Ishikawa (cell line): ENCODE measurements at regions not wholly inside any gene's neighbourhood (a gene's known extent, or its start where the extent isn't known, plus 50 kb on each side); places are given as distances from the start of the nearest gene placed in this dataset.

ENCODE experiments used
- CEBPB ChIP-seq: IDR thresholded peaks from 2 replicates; pipeline ENCODE4 v1.6.1; 2012
- CREB1 ChIP-seq: IDR thresholded peaks from 2 replicates; pipeline ENCODE4 v1.6.1; 2012; ENCODE audit warnings: low read depth
- EGR1 ChIP-seq: IDR thresholded peaks from 2 replicates; pipeline ENCODE4 v1.6.1; 2012
- EP300 ChIP-seq: IDR thresholded peaks from 2 replicates; pipeline ENCODE4 v1.6.1; 2012; ENCODE audit warnings: borderline replicate concordance
- FOXM1 ChIP-seq: IDR thresholded peaks from 2 replicates; pipeline ENCODE4 v1.6.1; 2012; ENCODE audit warnings: low read depth, borderline replicate concordance
- NFIC ChIP-seq: IDR thresholded peaks from 2 replicates; pipeline ENCODE4 v1.6.1; 2012
- RAD21 ChIP-seq: IDR thresholded peaks from 2 replicates; pipeline ENCODE4 v1.6.1; 2012; ENCODE audit warnings: low read depth
- REST ChIP-seq: IDR thresholded peaks from 2 replicates; pipeline ENCODE4 v1.6.1; 2012; ENCODE audit warnings: low read depth, mild to moderate bottlenecking
- TAF1 ChIP-seq: IDR thresholded peaks from 2 replicates; pipeline ENCODE4 v1.6.1; 2012; ENCODE audit warnings: low read depth, mild to moderate bottlenecking
- TCF12 ChIP-seq: IDR thresholded peaks from 2 replicates; pipeline ENCODE4 v1.6.1; 2012; ENCODE audit warnings: low read depth
- TEAD4 ChIP-seq: IDR thresholded peaks from 2 replicates; pipeline ENCODE4 v1.6.1; 2012
- USF1 ChIP-seq: IDR thresholded peaks from 2 replicates; pipeline ENCODE4 v1.6.1; 2012
- YY1 ChIP-seq: IDR thresholded peaks from 2 replicates; pipeline ENCODE4 v1.6.1; 2012; ENCODE audit warnings: low read depth
- ZBTB7A ChIP-seq: IDR thresholded peaks from 2 replicates; pipeline ENCODE4 v1.6.1; 2012; ENCODE audit warnings: low read depth
- TF ChIP-seq, protein P1 (sequence below): IDR thresholded peaks from 2 replicates; pipeline ENCODE4 v1.6.1; 2012

- TF ChIP-seq NFIC (no peak), USF1 (no peak), YY1 (no peak), FOXM1 (no peak)
These were observed 331.5 kb downstream of the HRH4 start for GRCh38 chr18:24791751-24792545.

- no peak for TF ChIP-seq ZBTB7A
- TF ChIP-seq REST, result peak; percentile 67
These were observed 333.3 kb downstream of the HRH4 start for GRCh38 chr18:24793742-24794141.

DNA sequence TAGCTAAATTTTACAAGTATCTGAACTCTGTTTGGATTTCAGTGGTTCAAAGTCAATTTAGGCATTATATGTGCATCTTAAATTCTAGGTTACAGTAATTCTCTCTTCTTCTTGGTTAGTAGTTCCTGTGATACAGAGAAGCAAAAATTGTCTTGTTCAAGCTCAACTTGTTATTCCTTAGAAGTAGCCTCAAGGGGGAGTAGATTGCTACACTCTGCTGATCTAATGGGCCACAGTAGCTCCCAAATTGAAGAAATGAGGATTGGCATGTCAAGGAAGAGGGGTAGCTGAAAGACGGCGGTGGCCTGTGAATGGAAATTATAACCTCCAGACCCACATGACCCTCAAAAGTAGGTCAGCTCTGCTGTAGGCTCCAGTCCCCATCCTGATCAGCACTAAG is 334.7 kb downstream of the HRH4 start:
- no peak for TF ChIP-seq EP300
- no peak for TF ChIP-seq NFIC
- no peak for TF ChIP-seq REST
- TF ChIP-seq TEAD4, result no peak
- TF ChIP-seq YY1, result no peak
- TF ChIP-seq CEBPB, result no peak
- TF ChIP-seq, protein P1, sequence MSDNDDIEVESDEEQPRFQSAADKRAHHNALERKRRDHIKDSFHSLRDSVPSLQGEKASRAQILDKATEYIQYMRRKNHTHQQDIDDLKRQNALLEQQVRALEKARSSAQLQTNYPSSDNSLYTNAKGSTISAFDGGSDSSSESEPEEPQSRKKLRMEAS, result no peak
- TF ChIP-seq TAF1, result no peak

DNA sequence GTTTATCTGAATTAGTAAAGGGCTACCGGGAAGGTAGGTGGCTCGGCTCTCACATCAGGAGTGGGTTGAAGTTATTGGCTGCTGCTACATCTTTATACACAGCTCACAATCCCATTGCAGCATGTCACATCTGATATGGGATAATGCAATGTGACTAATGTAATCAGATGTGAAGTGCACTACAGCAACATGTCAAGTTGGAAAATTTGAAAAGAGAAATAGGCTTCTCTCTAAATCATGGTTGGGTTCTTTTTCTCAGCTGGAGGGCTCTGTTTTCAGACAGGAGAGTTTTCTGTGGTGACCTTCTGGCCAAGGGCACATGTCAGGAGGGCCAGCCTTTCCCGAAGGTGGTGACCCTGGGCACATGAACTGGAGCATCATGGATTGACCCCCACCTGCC is 337.5 kb downstream of the HRH4 start:
- TF ChIP-seq EP300 (no peak), CEBPB (no peak), CREB1 (no peak), USF1 (no peak), YY1 (no peak), TEAD4 (no peak), FOXM1 (no peak), TCF12 (no peak), RAD21 (no peak), TAF1 (no peak), NFIC (no peak), ZBTB7A (no peak), EGR1 (no peak), REST (no peak)
- TF ChIP-seq, protein P1, result no peak

DNA sequence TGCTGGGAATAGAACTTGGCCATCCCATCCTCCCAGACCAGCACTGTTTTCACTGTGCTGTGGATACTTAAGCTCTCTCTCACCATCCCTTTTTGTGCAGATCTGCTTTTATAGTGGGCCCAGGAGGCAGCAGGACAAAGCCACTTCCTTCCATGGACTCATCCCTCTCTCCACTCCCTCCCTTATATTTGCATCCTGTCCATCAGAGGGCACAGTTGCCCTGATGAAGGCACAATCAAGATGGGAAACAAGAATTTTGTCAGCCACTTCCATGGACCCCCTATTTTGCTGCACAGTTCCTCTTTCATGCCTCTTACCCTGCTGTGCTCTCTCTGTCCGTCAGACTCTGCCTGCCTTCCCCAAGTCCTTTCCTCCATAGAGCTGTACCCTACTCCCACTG is 338.7 kb downstream of the HRH4 start:
- TF ChIP-seq TCF12 (no peak), FOXM1 (no peak), REST (no peak), TAF1 (no peak), YY1 (no peak), EP300 (no peak), CEBPB (no peak), EGR1 (no peak), NFIC (no peak)
